ENCODE measurements at regions not wholly inside any gene's neighbourhood (a gene's known extent, or its start where the extent isn't known, plus 50 kb on each side); places are given as distances from the start of the nearest gene placed in this dataset.
A peak's percentile ranks its signal among the peaks of the same experiment; 100 is the strongest.

GRCh38 chr2:105626966-105627340, 117.8 kb upstream of the NCK2 start:
- Histone ChIP-seq H3K36me3 (no peaks in the 10 kb centered on the region), H3K27ac (no peak overlapping the region), H3K4me3 (no peak overlapping the region), H3K4me1 (no peaks in the 10 kb centered on the region), H3K9me3 (no peaks in the 10 kb centered on the region), H3K27me3 (no peaks in the 10 kb centered on the region)
- no peak for DNase-seq (ENCODE audit: low spot score in 2 of 2)
- no peak for TF ChIP-seq CTCF (IDR thresholded peaks at IDR 0.05)
- intact Hi-C loops (cut with DNase I): no loop called here

GRCh38 chr2:105626212-105626965, 118.3 kb upstream of the NCK2 start:
- intact Hi-C loops (cut with DNase I): no loop called here
- TF ChIP-seq CTCF (IDR thresholded peaks at IDR 0.05): no peak
- no peak for DNase-seq (ENCODE audit: low spot score in 2 of 2)
- H3K9me3 ChIP-seq: no peaks in the 10 kb centered on the region
- no peak overlapping the region for H3K27ac ChIP-seq
- no peak overlapping the region for H3K4me3 ChIP-seq
- H3K4me1 ChIP-seq: no peaks in the 10 kb centered on the region
- H3K36me3 ChIP-seq: no peaks in the 10 kb centered on the region
- no peaks in the 10 kb centered on the region for H3K27me3 ChIP-seq

- no peaks in the 10 kb centered on the region for H3K4me1 ChIP-seq
- no peak overlapping the region for H3K4me3 ChIP-seq
- H3K27ac ChIP-seq: no peak overlapping the region
- H3K9me3 ChIP-seq: no peaks in the 10 kb centered on the region
- no peak for TF ChIP-seq CTCF (IDR thresholded peaks at IDR 0.05)
- intact Hi-C loops (cut with DNase I): no loop called here
- no peaks in the 10 kb centered on the region for H3K27me3 ChIP-seq
- H3K36me3 ChIP-seq: no peaks in the 10 kb centered on the region
- DNase-seq (ENCODE audit: low spot score in 2 of 2): no peak
These were observed 119.1 kb upstream of the NCK2 start for GRCh38 chr2:105625632-105626031.

- DNase-seq (ENCODE audit: low spot score in 2 of 2): peak in 1 of 2 donors; percentile 22
- H3K4me3 ChIP-seq: no peak overlapping the region
These were observed 123.7 kb upstream of the NCK2 start for GRCh38 chr2:105621038-105621437.

GRCh38 chr2:105618351-105618659, 126.4 kb upstream of the NCK2 start:
- no peak for TF ChIP-seq CTCF (IDR thresholded peaks at IDR 0.05)
- no peak for DNase-seq (ENCODE audit: low spot score in 2 of 2)
- H3K4me1 ChIP-seq: no peaks in the 10 kb centered on the region

More at GRCh38 chr2:105621038-105621437, 123.7 kb upstream of the NCK2 start:
- Histone ChIP-seq H3K9me3 (no peaks in the 10 kb centered on the region), H3K4me1 (no peaks in the 10 kb centered on the region), H3K27ac (no peak overlapping the region), H3K27me3 (no peaks in the 10 kb centered on the region), H3K36me3 (no peaks in the 10 kb centered on the region)
- intact Hi-C loops (cut with DNase I): no loop called here
- no peak for TF ChIP-seq CTCF (IDR thresholded peaks at IDR 0.05)

More at GRCh38 chr2:105618351-105618659, 126.4 kb upstream of the NCK2 start:
- Histone ChIP-seq H3K4me3 (no peak overlapping the region), H3K27ac (no peak overlapping the region), H3K9me3 (no peaks in the 10 kb centered on the region), H3K27me3 (no peaks in the 10 kb centered on the region), H3K36me3 (no peaks in the 10 kb centered on the region)
- intact Hi-C loops (cut with DNase I): no loop called here

All from ascending aorta (tissue), 2 donors.